ENCODE measurements at regions not wholly inside any gene's neighbourhood (a gene's known extent, or its start where the extent isn't known, plus 50 kb on each side); places are given as distances from the start of the nearest gene placed in this dataset.

GRCh38 chr1:213666113-213666512 lies 321.7 kb upstream of the PROX1 start:
- TF ChIP-seq CTCF (IDR thresholded peaks at IDR 0.05) (no peak), POLR2AphosphoS5 (IDR thresholded peaks at IDR 0.05) (no peak), EP300 (IDR thresholded peaks at IDR 0.05) (no peak)
